ENCODE measurements at regions not wholly inside any gene's neighbourhood (a gene's known extent, or its start where the extent isn't known, plus 50 kb on each side); places are given as distances from the start of the nearest gene placed in this dataset.
"Not testable (repeated sequence)": the region's sequence is repeated elsewhere in the genome, so short reads cannot be mapped to it uniquely, and the experiment has no call there.

- not testable (repeated sequence) for TF ChIP-seq CTCF (conservative IDR thresholded peaks at IDR 0.05; ENCODE audit: low read depth, low read length); RAD21 (IDR thresholded peaks at IDR 0.05; ENCODE audit: low read length); POLR2A (IDR thresholded peaks at IDR 0.05; ENCODE audit: low read depth, low read length); MXI1 (IDR thresholded peaks at IDR 0.05; ENCODE audit: borderline replicate concordance, low read depth, low read length); RCOR1 (IDR thresholded peaks at IDR 0.05; ENCODE audit: insufficient replicate concordance, low read length)
These were observed 83.0 kb downstream of the SERTM2 start for GRCh38 chrX:111594348-111594877.

All from IMR-90 (cell line).